NT2/D1 (cell line): ENCODE measurements at regions not wholly inside any gene's neighbourhood (a gene's known extent, or its start where the extent isn't known, plus 50 kb on each side); places are given as distances from the start of the nearest gene placed in this dataset.

Experiments
- DNase-seq: peaks from one replicate; pipeline ENCODE4 v3.0.0-alpha.2; 2011; ENCODE audit warnings: low read depth, low spot score
- H3K27me3 ChIP-seq: 2 replicates; pipeline ENCODE4 v1.6.0; 2011; ENCODE audit warnings: mild to moderate bottlenecking; ENCODE audit not compliant: insufficient read length, insufficient read depth
- H3K36me3 ChIP-seq: 2 replicates; pipeline ENCODE4 v1.6.1; 2011; ENCODE audit warnings: mild to moderate bottlenecking, low read length, mixed read lengths; ENCODE audit not compliant: insufficient read depth, insufficient read length
- H3K4me1 ChIP-seq: 2 replicates; pipeline ENCODE4 v1.5.1; 2011; ENCODE audit not compliant: insufficient read depth, insufficient read length
- H3K4me3 ChIP-seq: 2 replicates; pipeline ENCODE4 v1.5.1; 2011; ENCODE audit warnings: low read depth; ENCODE audit not compliant: insufficient read length
- H3K9ac ChIP-seq: 2 replicates; pipeline ENCODE4 v1.6.0; 2011; ENCODE audit warnings: low read depth; ENCODE audit not compliant: insufficient read length
- H3K9me3 ChIP-seq: 2 replicates; pipeline ENCODE4 v1.5.1; 2011; ENCODE audit warnings: mild to moderate bottlenecking, low read length; ENCODE audit not compliant: insufficient read depth
- SUZ12 ChIP-seq: IDR thresholded peaks from 2 replicates; pipeline ENCODE4 v1.6.1; 2011; ENCODE audit not compliant: insufficient read length, insufficient read depth; ENCODE audit errors: extremely low read depth
- YY1 ChIP-seq: IDR thresholded peaks from 2 replicates; pipeline ENCODE4 v1.6.1; 2011; ENCODE audit not compliant: insufficient read length, insufficient read depth
- ZNF274 ChIP-seq: IDR thresholded peaks from 2 replicates; pipeline ENCODE4 v1.6.1; 2011; ENCODE audit warnings: mild to moderate bottlenecking, low read depth, low read length

GRCh38 chr7:23918286-23918685 lies 208.3 kb downstream of the STK31 start:
- Histone ChIP-seq H3K27me3 (no peaks in the 10 kb centered on the region), H3K36me3 (no peaks in the 10 kb centered on the region), H3K9ac (no peak overlapping the region), H3K4me1 (no peaks in the 10 kb centered on the region), H3K4me3 (no peak overlapping the region), H3K9me3 (peaks cover 12% of the 10 kb centered on the region; the same call in 1 of the 2 replicates)
- DNase-seq, result no peak
- no peak for TF ChIP-seq YY1
- no peak for TF ChIP-seq SUZ12
- no peak for TF ChIP-seq ZNF274

GRCh38 chr7:23918856-23919255 lies 208.8 kb downstream of the STK31 start:
- Histone ChIP-seq H3K9me3 (peaks cover 9% of the 10 kb centered on the region; the same call in 1 of the 2 replicates), H3K4me3 (no peak overlapping the region), H3K36me3 (no peaks in the 10 kb centered on the region), H3K9ac (no peak overlapping the region), H3K4me1 (no peaks in the 10 kb centered on the region), H3K27me3 (no peaks in the 10 kb centered on the region)
- DNase-seq, result peak; percentile 88
- TF ChIP-seq YY1, result no peak
- no peak for TF ChIP-seq SUZ12
- no peak for TF ChIP-seq ZNF274

DNA sequence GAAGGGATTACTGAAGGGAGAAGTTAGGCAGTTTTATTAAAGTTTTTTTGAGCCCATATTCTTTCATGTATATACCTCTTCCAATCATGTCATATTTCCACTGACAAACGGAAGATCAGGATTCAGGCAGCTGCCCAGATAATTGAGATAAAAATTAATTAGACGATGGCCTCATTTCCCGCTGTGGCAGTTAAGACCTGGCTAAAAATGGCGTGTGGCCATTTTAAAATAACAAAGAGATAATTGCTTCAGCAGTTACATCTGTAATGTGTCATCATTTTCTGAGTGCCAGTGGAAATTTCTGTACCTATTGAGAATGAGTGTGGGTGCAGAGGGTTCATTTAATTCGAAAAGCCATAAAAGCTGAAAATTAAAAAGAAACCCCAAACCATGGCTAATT lies 215.1 kb downstream of the STK31 start:
- no peaks in the 10 kb centered on the region for H3K27me3 ChIP-seq
- H3K9me3 ChIP-seq, result no peaks in the 10 kb centered on the region
- DNase-seq, result no peak
- no peak overlapping the region for H3K4me3 ChIP-seq
- no peaks in the 10 kb centered on the region for H3K36me3 ChIP-seq
- TF ChIP-seq ZNF274 (no peak), SUZ12 (no peak), YY1 (no peak)
- no peak overlapping the region for H3K9ac ChIP-seq
- no peaks in the 10 kb centered on the region for H3K4me1 ChIP-seq

- H3K9me3 ChIP-seq, result no peaks in the 10 kb centered on the region
- H3K9ac ChIP-seq, result no peak overlapping the region
- no peak for DNase-seq
- no peak overlapping the region for H3K4me3 ChIP-seq
- H3K4me1 ChIP-seq, result peaks cover 1% of the 10 kb centered on the region
- no peak for TF ChIP-seq ZNF274
- no peak for TF ChIP-seq YY1
- TF ChIP-seq SUZ12, result no peak
- H3K36me3 ChIP-seq, result no peaks in the 10 kb centered on the region
- no peaks in the 10 kb centered on the region for H3K27me3 ChIP-seq
Measured at GRCh38 chr7:23927709-23928417, 217.8 kb downstream of the STK31 start.

DNA sequence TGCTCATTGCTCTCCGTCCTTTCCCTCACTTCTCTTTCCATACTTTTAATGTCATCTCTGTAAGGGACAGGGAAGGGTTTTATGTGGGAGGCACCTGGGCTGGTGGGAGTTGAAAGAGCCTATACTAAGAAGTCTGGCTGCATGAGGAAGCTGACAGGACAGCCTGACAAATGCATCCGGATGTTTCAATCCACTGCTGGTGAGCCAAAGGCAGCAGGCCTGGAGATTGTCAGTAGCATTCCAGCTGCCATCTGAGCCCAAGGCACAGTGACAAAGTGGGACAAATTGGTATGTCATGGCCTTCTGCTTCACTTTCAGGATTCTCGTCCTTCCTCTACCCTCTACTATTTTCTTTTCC lies 218.4 kb downstream of the STK31 start:
- TF ChIP-seq ZNF274, result no peak
- Histone ChIP-seq H3K9me3 (no peaks in the 10 kb centered on the region), H3K4me1 (peaks cover 1% of the 10 kb centered on the region)

GRCh38 chr7:23930312-23930711 lies 220.3 kb downstream of the STK31 start:
- no peaks in the 10 kb centered on the region for H3K27me3 ChIP-seq

More for the DNA sequence above, 218.4 kb downstream of the STK31 start:
- H3K4me3 ChIP-seq, result no peak overlapping the region
- DNase-seq, result no peak
- H3K36me3 ChIP-seq, result no peaks in the 10 kb centered on the region
- no peak overlapping the region for H3K9ac ChIP-seq
- H3K27me3 ChIP-seq, result no peaks in the 10 kb centered on the region

DNA sequence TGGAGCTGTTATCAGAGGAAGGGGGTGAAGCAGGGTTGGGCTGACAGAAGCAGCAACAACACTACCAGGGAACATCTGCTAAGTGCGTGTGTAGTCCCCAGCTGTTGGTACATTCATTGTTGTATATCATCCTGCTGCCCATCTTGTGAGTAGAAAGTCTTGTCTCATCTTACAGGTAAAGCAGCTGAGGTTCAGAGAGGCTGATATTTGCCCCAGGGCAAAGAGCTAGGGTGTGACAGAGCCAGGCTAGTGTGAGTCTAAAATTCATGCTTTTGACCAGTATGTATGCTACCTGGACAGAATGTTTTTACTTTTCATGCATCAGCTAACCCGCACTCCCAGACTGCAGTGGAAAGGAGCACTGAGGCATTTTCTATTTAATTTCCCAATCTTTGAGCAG lies 221.6 kb downstream of the STK31 start:
- no peaks in the 10 kb centered on the region for H3K36me3 ChIP-seq
- H3K9me3 ChIP-seq, result no peaks in the 10 kb centered on the region
- peaks cover 1% of the 10 kb centered on the region for H3K4me1 ChIP-seq
- no peaks in the 10 kb centered on the region for H3K27me3 ChIP-seq
- H3K9ac ChIP-seq, result no peak overlapping the region
- TF ChIP-seq ZNF274 (no peak), SUZ12 (no peak), YY1 (no peak)
- H3K4me3 ChIP-seq, result no peak overlapping the region
- DNase-seq, result no peak

More at GRCh38 chr7:23930312-23930711, 220.3 kb downstream of the STK31 start:
- no peak for DNase-seq
- TF ChIP-seq SUZ12 (no peak), YY1 (no peak), ZNF274 (no peak)
- no peaks in the 10 kb centered on the region for H3K36me3 ChIP-seq
- H3K9ac ChIP-seq, result no peak overlapping the region
- H3K9me3 ChIP-seq, result no peaks in the 10 kb centered on the region
- H3K4me3 ChIP-seq, result no peak overlapping the region
- peaks cover 1% of the 10 kb centered on the region for H3K4me1 ChIP-seq
